Right lobe of liver (tissue), 4 donors: ENCODE measurements at regions not wholly inside any gene's neighbourhood (a gene's known extent, or its start where the extent isn't known, plus 50 kb on each side); places are given as distances from the start of the nearest gene placed in this dataset.

ENCODE experiments used
- CTCF ChIP-seq, 4 donors: fragments of 200-600 bp in 3 of 4; fragments of 450-650 bp in 1 of 4; IDR thresholded peaks; one replicate each; pipeline versions ENCODE4 v1.5.1 to v1.8.0; 2016 to 2022; ENCODE audit warnings: antibody characterized with exemption in 4 of 4, mild to moderate bottlenecking in 2 of 4
- POLR2A ChIP-seq: fragments of 450-650 bp; IDR thresholded peaks from one replicate; pipeline ENCODE4 v1.6.1; 2017; ENCODE audit warnings: antibody characterized with exemption, mild to moderate bottlenecking
- donor health status: DM: no; HTN: no; CAD: no.
- donor health status: DM: no; HTN: no; CAD: no.
- donor health status: DM: no; HTN: yes; CAD: no.

DNA sequence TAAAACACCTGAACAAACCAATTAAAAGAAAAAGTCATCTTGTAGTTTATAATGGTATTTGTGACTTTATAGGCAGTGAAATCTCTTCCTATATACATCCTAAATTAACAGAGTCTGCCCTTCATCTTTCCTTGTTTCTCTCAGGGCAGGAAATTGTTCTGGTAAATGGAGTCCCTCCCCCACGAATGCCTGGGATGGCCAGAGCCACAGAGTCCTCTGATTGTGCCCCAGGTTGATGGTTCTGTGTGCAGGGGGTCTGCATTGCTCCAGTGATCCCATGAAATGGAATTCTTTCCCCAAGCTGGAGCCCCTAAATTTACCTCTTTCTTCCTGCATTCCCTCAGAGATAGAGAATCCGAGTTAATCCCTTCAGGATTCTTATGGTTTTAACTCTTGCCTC is 155.5 kb downstream of the MTX2 start:
- TF ChIP-seq CTCF (IDR thresholded peaks at IDR 0.05) (no peak), POLR2A (no peak)
